CD4-positive, CD25-positive, alpha-beta regulatory T cell (primary cell): ENCODE measurements at regions not wholly inside any gene's neighbourhood (a gene's known extent, or its start where the extent isn't known, plus 50 kb on each side); places are given as distances from the start of the nearest gene placed in this dataset.
A peak's percentile ranks its signal among the peaks of the same experiment; 100 is the strongest.

Experiments
- ATAC-seq, 2 donors: fragments of 150-1000 bp; cut with Tn5 transposase; one replicate each; pipeline ENCODE4 v1.10.0; 2021; ENCODE audit warnings: low read depth in 2 of 2, moderate number of reproducible peaks in 2 of 2, moderate library complexity in 1 of 2
- DNase-seq, 3 donors: peaks; one replicate each; pipeline versions ENCODE4 v3.0.0 to v3.0.0-alpha.2; 2012 to 2022; ENCODE audit warnings: mixed read lengths in 1 of 3
- H3K27ac ChIP-seq: one replicate; pipeline ENCODE4 v1.7.0; 2013; ENCODE audit warnings: mild to moderate bottlenecking, low read length; ENCODE audit not compliant: insufficient read depth, poor library complexity, severe bottlenecking
- H3K27me3 ChIP-seq: one replicate; pipeline ENCODE4 v1.7.0; 2013; ENCODE audit warnings: low read length; ENCODE audit not compliant: control insufficient read depth, insufficient read depth
- H3K36me3 ChIP-seq: one replicate; pipeline ENCODE4 v1.7.0; 2013; ENCODE audit warnings: mild to moderate bottlenecking, low read length, moderate library complexity; ENCODE audit not compliant: control insufficient read depth, insufficient read depth
- H3K4me1 ChIP-seq: 2 replicates; pipeline ENCODE4 v1.7.0; 2013; ENCODE audit warnings: mild to moderate bottlenecking, low read length; ENCODE audit not compliant: insufficient read depth, control insufficient read depth, poor library complexity, severe bottlenecking
- H3K4me3 ChIP-seq: one replicate; pipeline ENCODE4 v1.7.0; 2013; ENCODE audit warnings: low read depth, mild to moderate bottlenecking, low read length, moderate library complexity
- H3K9me3 ChIP-seq, 2 experiments: 1 replicate in 1 of 2; 2 replicates in 1 of 2; pipeline ENCODE4 v1.7.0; 2013; ENCODE audit warnings: low read length in 2 of 2, mild to moderate bottlenecking in 1 of 2, moderate library complexity in 1 of 2; ENCODE audit not compliant: control insufficient read depth in 2 of 2
- H3K27ac Mint-ChIP-seq, 3 donors: one replicate each; pipeline ENCODE4 v1.8.0; 2020 to 2022; ENCODE audit warnings: mild to moderate bottlenecking in 3 of 3, mixed read lengths in 3 of 3, moderate library complexity in 2 of 3
- H3K27me3 Mint-ChIP-seq: one replicate; pipeline ENCODE4 v1.8.0; 2022; ENCODE audit warnings: mild to moderate bottlenecking, mixed read lengths
- H3K36me3 Mint-ChIP-seq: one replicate; pipeline ENCODE4 v1.8.0; 2020; ENCODE audit warnings: mixed read lengths
- H3K4me1 Mint-ChIP-seq, 4 donors: one replicate each; pipeline ENCODE4 v1.8.0; 2020 to 2022; ENCODE audit warnings: mixed read lengths in 4 of 4, mild to moderate bottlenecking in 1 of 4
- H3K4me3 Mint-ChIP-seq, 4 donors: one replicate each; pipeline ENCODE4 v1.8.0; 2020 to 2022; ENCODE audit warnings: mild to moderate bottlenecking in 4 of 4, mixed read lengths in 4 of 4, moderate library complexity in 3 of 4
- H3K9me3 Mint-ChIP-seq, 7 donors: one replicate each; pipeline ENCODE4 v1.8.0; 2020 to 2022; ENCODE audit warnings: mixed read lengths in 7 of 7, mild to moderate bottlenecking in 3 of 7, moderate library complexity in 2 of 7

DNA sequence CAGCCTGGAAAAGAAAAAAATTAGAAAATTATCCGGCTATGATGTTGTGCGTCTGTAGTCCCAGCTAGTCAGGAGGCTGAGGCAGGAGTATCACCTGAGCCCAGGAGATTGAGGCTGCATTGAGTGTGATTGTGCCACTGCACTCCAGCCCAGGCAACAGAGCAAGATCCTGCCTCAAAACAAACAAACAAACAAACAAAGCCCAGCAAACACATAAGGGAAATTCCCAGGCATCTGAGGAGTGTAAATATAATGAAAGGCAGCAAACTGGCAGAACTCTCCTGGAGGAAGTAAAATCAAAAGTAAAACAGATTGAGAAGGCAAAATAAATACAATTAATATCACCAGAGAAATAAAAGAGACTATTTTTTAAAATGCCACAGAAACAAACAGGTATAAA lies 84.5 kb upstream of the ITGB1 start:
- peaks cover 9 to 16% (median 11%) of the 10 kb centered on the region in 4 donors for H3K4me1 Mint-ChIP-seq
- ATAC-seq, result no peak
- H3K4me3 Mint-ChIP-seq, result no peak overlapping the region
- Histone ChIP-seq H3K36me3 (no peaks in the 10 kb centered on the region), H3K4me1 (no peaks in the 10 kb centered on the region), H3K27me3 (no peaks in the 10 kb centered on the region), H3K27ac (no peak overlapping the region), H3K9me3 (no peaks in the 10 kb centered on the region), H3K4me3 (no peak overlapping the region)
- no peak for DNase-seq
- H3K27ac Mint-ChIP-seq, result no peak overlapping the region
- H3K9me3 Mint-ChIP-seq, result no peaks in the 10 kb centered on the region
- no peaks in the 10 kb centered on the region for H3K27me3 Mint-ChIP-seq
- no peaks in the 10 kb centered on the region for H3K36me3 Mint-ChIP-seq

DNA sequence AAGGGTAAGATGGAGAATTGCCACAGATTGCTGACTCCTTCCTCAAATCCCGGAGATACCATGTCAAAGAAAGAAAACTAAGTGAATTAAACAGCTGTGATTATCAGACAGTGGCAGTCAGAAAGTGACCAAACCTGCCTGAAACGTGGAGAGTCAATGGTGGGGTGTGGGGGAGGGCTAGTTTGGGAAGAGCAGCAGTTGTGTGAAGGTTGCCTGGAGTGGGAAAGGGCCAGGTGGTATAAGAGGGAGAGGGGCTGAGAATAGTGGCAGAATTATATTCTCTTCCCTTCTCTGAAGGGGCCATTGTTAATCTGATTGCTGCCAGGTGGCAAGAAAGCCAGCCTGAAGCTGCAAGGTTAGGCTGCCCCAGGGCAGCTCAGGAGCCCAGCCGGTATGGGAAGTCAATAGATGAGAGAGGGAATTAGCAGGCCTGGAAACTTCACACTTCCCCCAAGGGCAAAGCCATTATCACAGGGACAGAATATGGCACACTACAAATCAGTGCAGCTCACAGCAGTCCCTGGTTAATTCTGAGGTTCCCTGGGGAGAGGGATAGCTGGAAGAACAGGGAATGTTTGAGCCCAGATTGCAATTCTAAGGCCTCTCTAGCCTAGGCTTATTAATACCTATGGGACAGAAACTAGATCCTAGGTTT lies 83.9 kb upstream of the ITGB1 start:
- no peak overlapping the region for H3K4me3 ChIP-seq
- H3K9me3 ChIP-seq, result no peaks in the 10 kb centered on the region
- Mint-ChIP-seq H3K27ac (peak overlapping the region in 1 of 3 donors; percentile 75), H3K4me3 (no peak overlapping the region), H3K27me3 (no peaks in the 10 kb centered on the region), H3K36me3 (no peaks in the 10 kb centered on the region), H3K4me1 (peaks cover 6 to 15% (median 8%) of the 10 kb centered on the region in 4 donors), H3K9me3 (no peaks in the 10 kb centered on the region)
- H3K27me3 ChIP-seq, result no peaks in the 10 kb centered on the region
- no peaks in the 10 kb centered on the region for H3K4me1 ChIP-seq
- DNase-seq (no peak), ATAC-seq (no peak)
- no peak overlapping the region for H3K27ac ChIP-seq
- H3K36me3 ChIP-seq, result no peaks in the 10 kb centered on the region

DNA sequence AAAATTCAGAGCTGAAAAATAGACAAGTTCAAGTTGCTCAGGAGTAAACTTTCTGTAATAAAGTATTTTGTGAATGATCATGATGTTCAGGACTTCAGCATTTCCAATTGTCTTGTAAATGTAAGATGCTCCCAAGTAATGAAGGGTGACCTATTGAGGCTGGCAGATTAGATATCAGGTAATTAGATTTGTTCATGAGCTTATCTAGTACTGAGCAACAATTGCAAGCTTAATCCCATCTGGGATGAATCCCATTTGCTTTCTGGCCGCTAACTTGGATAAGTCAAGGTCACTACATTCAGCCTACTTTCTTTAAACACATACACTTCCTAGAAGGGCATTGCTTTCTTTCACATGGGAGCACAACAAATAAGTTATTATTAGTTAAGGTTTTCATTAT lies 82.4 kb upstream of the ITGB1 start:
- Mint-ChIP-seq H3K4me1 (peaks cover 6 to 15% (median 8%) of the 10 kb centered on the region in 4 donors), H3K4me3 (no peak overlapping the region), H3K9me3 (no peaks in the 10 kb centered on the region), H3K27me3 (no peaks in the 10 kb centered on the region), H3K27ac (no peak overlapping the region), H3K36me3 (no peaks in the 10 kb centered on the region)
- no peak for ATAC-seq
- no peaks in the 10 kb centered on the region for H3K36me3 ChIP-seq
- DNase-seq, result no peak
- H3K4me3 ChIP-seq, result no peak overlapping the region
- no peak overlapping the region for H3K27ac ChIP-seq
- H3K9me3 ChIP-seq, result no peaks in the 10 kb centered on the region
- no peaks in the 10 kb centered on the region for H3K27me3 ChIP-seq
- H3K4me1 ChIP-seq, result no peaks in the 10 kb centered on the region

DNA sequence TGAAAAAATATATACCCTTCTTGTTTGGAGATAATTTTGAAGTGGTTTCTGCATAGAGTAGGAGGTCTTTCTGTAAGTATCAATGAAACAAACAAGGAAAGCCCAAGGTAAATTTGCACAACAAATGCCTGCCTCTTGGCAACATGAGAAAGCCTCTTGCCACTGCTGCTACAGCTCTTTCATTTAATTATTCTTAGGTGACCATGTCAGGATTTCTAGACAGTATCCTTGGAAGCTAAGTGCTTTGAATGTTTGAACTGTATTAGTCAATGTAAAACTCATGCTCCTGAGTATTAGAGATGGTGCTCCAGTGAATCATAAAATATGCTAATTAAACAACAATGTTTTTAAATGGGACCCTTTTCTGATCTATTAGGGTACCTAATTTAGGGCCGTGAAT lies 81.2 kb upstream of the ITGB1 start:
- Histone ChIP-seq H3K4me1 (no peaks in the 10 kb centered on the region), H3K36me3 (no peaks in the 10 kb centered on the region), H3K27me3 (no peaks in the 10 kb centered on the region), H3K27ac (no peak overlapping the region), H3K4me3 (no peak overlapping the region), H3K9me3 (no peaks in the 10 kb centered on the region)
- DNase-seq, result no peak
- Mint-ChIP-seq H3K36me3 (no peaks in the 10 kb centered on the region), H3K27ac (no peak overlapping the region), H3K4me1 (peaks cover 6 to 9% (median 8%) of the 10 kb centered on the region in 4 donors), H3K4me3 (no peak overlapping the region), H3K27me3 (no peaks in the 10 kb centered on the region), H3K9me3 (no peaks in the 10 kb centered on the region)
- no peak for ATAC-seq

DNA sequence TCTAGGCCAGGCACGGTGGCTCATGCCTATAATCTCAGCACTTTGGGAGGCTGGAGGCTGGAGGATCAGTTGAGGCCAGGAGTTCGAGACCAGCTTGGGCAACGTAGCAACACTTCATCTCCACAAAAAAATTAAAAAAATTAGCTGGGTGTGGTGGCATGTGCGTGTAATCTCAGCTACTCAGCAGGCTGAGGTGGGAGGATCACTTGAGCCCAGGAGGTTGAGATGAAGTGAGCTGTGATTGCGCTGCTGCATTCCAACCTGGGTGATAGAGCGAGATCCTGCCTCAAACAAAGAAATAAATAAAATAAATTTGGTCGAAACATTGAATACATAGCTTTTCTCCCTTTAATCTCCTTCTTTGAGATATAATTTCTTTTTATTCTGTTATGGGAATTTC lies 80.6 kb upstream of the ITGB1 start:
- H3K27me3 ChIP-seq, result no peaks in the 10 kb centered on the region
- Mint-ChIP-seq H3K36me3 (no peaks in the 10 kb centered on the region), H3K27ac (no peak overlapping the region), H3K27me3 (no peaks in the 10 kb centered on the region), H3K4me1 (peaks cover under 1 to 8% (median 6%) of the 10 kb centered on the region in 4 donors), H3K4me3 (no peak overlapping the region), H3K9me3 (no peaks in the 10 kb centered on the region)
- no peaks in the 10 kb centered on the region for H3K36me3 ChIP-seq
- DNase-seq, result no peak
- no peaks in the 10 kb centered on the region for H3K4me1 ChIP-seq
- ATAC-seq, result no peak
- no peak overlapping the region for H3K4me3 ChIP-seq
- no peaks in the 10 kb centered on the region for H3K9me3 ChIP-seq
- H3K27ac ChIP-seq, result no peak overlapping the region

DNA sequence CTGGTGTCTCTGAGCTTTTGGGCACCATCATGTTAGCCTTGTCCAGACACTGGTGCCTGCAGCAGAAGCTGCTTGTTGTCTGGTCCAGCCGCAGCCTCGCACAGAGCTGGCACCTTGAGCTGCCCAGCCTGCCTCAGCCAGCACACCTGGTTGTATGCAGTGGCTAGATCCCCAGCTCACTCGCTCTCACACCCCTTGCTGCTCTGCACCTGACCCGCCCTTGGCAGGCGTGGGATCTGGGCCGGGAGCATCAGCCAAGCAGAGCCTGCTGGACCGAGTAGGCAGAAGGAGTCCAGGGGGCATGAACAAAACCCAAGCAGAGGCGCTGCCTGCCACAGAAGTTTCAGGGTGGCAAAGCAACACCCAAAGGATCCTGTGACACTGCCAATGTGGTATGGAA lies 79.7 kb upstream of the ITGB1 start:
- H3K4me1 Mint-ChIP-seq, result peaks cover 1 to 8% (median 7%) of the 10 kb centered on the region in 4 donors
- Histone ChIP-seq H3K4me3 (no peak overlapping the region), H3K36me3 (no peaks in the 10 kb centered on the region), H3K9me3 (no peaks in the 10 kb centered on the region), H3K27me3 (no peaks in the 10 kb centered on the region), H3K4me1 (no peaks in the 10 kb centered on the region), H3K27ac (no peak overlapping the region)
- ATAC-seq (no peak), DNase-seq (no peak)
- no peaks in the 10 kb centered on the region for H3K27me3 Mint-ChIP-seq
- no peak overlapping the region for H3K4me3 Mint-ChIP-seq
- H3K36me3 Mint-ChIP-seq, result no peaks in the 10 kb centered on the region
- peak overlapping the region in 1 of 3 donors; percentile 26 for H3K27ac Mint-ChIP-seq
- no peaks in the 10 kb centered on the region for H3K9me3 Mint-ChIP-seq

DNA sequence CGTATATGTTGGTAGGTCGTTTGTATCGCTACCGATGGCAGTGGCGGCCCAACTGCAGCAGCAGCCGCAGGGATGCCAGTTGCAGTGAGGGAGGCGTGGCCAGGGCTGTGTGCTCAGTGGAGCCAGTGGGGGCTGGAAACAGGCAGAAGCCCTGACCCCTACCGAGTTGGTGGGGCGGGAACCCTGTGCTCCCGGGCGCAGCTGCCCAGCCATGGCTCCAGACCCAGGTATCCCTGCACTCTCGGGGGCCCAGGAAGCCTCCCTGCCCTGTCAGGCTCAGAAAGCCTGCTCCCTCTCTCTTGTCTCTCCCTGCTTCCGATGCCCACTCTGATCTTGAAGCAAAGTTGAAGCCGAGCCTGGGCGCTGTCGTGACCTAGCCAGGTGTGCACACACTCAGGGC lies 78.6 kb upstream of the ITGB1 start:
- no peaks in the 10 kb centered on the region for H3K9me3 Mint-ChIP-seq
- no peak for DNase-seq
- no peaks in the 10 kb centered on the region for H3K27me3 Mint-ChIP-seq
- H3K9me3 ChIP-seq, result no peaks in the 10 kb centered on the region
- H3K27ac ChIP-seq, result no peak overlapping the region
- no peaks in the 10 kb centered on the region for H3K36me3 ChIP-seq
- no peak overlapping the region for H3K4me3 Mint-ChIP-seq
- H3K4me1 Mint-ChIP-seq, result peaks cover 6 to 15% (median 9%) of the 10 kb centered on the region in 4 donors
- no peaks in the 10 kb centered on the region for H3K27me3 ChIP-seq
- no peak for ATAC-seq
- H3K4me1 ChIP-seq, result no peaks in the 10 kb centered on the region
- no peak overlapping the region for H3K27ac Mint-ChIP-seq
- no peak overlapping the region for H3K4me3 ChIP-seq
- no peaks in the 10 kb centered on the region for H3K36me3 Mint-ChIP-seq

DNA sequence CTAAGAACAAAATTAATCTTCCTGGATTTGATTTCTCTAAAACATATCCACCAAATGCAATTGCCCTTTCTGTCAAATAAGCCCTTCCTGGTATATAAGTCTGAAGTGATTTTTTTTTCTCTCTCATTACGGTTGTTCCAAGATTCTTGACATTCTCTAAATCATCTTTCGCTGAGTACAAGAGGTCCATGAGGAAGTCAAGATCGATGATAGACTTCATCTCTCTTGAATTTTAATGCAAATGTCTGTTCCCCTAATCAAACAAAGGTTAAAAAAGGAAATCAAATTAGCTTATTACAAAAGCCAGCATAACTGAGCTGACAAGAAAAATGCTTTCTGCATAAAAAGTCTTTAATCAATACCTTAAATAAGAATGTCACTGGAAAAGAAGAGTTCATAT lies 77.4 kb upstream of the ITGB1 start:
- no peak for ATAC-seq
- H3K9me3 Mint-ChIP-seq, result no peaks in the 10 kb centered on the region

More for the DNA sequence above, 77.4 kb upstream of the ITGB1 start:
- H3K9me3 ChIP-seq, result no peaks in the 10 kb centered on the region
- H3K27ac ChIP-seq, result no peak overlapping the region
- H3K36me3 ChIP-seq, result no peaks in the 10 kb centered on the region
- no peaks in the 10 kb centered on the region for H3K27me3 ChIP-seq
- H3K36me3 Mint-ChIP-seq, result no peaks in the 10 kb centered on the region
- peaks cover under 1% of the 10 kb centered on the region for H3K4me1 ChIP-seq
- DNase-seq, result no peak
- H3K4me3 ChIP-seq, result no peak overlapping the region
- H3K27ac Mint-ChIP-seq, result no peak overlapping the region
- H3K4me1 Mint-ChIP-seq, result peaks cover 6 to 13% (median 8%) of the 10 kb centered on the region in 4 donors
- no peak overlapping the region for H3K4me3 Mint-ChIP-seq
- H3K27me3 Mint-ChIP-seq, result no peaks in the 10 kb centered on the region
